Astrocyte (in vitro differentiated cells and primary cell): ENCODE measurements at regions not wholly inside any gene's neighbourhood (a gene's known extent, or its start where the extent isn't known, plus 50 kb on each side); places are given as distances from the start of the nearest gene placed in this dataset.

Source experiments
- EZH2 ChIP-seq: IDR thresholded peaks from 2 replicates; pipeline ENCODE4 v1.6.1; 2012; ENCODE audit warnings: mild to moderate bottlenecking, low read length, inconsistent platforms; ENCODE audit not compliant: insufficient read depth
- TF ChIP-seq, protein P1 (sequence below): IDR thresholded peaks from 2 replicates; pipeline ENCODE4 v1.5.1; 2011; ENCODE audit warnings: low read depth, mild to moderate bottlenecking, inconsistent platforms, low read length, moderate library complexity; ENCODE audit not compliant: insufficient read depth

DNA sequence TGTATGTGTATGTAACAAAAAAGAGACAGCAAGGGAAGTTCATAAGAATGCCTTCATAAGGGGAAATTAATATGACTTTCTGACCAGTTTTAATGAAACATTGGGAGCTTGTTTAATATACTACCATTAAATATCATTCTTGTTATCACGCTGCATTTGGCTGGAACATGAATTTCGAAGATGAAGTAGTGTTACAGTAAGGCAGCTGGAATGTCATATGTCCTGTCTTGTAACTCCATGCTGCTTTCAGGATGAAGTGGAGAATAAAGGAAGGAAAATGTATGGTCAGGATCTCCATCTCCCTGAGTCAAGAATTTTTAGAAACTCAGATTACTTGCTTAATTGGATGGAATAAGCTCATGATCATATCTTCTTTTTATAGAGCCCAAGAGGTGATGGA is 61.5 kb upstream of the DMAC1 start:
- TF ChIP-seq, protein P1, sequence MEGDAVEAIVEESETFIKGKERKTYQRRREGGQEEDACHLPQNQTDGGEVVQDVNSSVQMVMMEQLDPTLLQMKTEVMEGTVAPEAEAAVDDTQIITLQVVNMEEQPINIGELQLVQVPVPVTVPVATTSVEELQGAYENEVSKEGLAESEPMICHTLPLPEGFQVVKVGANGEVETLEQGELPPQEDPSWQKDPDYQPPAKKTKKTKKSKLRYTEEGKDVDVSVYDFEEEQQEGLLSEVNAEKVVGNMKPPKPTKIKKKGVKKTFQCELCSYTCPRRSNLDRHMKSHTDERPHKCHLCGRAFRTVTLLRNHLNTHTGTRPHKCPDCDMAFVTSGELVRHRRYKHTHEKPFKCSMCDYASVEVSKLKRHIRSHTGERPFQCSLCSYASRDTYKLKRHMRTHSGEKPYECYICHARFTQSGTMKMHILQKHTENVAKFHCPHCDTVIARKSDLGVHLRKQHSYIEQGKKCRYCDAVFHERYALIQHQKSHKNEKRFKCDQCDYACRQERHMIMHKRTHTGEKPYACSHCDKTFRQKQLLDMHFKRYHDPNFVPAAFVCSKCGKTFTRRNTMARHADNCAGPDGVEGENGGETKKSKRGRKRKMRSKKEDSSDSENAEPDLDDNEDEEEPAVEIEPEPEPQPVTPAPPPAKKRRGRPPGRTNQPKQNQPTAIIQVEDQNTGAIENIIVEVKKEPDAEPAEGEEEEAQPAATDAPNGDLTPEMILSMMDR, result no peak
- TF ChIP-seq EZH2, result no peak
